Activated naive CD8-positive, alpha-beta T cell treated with anti-CD3 and anti-CD28 coated beads, Interleukin-2, amount 50 U/mL, for 16 hours (primary cell): ENCODE measurements at regions not wholly inside any gene's neighbourhood (a gene's known extent, or its start where the extent isn't known, plus 50 kb on each side); places are given as distances from the start of the nearest gene placed in this dataset.

ENCODE experiments used
- DNase-seq: peaks from one replicate; pipeline ENCODE4 v3.0.0-alpha.2; 2020; ENCODE audit warnings: low read depth, low spot score

DNA sequence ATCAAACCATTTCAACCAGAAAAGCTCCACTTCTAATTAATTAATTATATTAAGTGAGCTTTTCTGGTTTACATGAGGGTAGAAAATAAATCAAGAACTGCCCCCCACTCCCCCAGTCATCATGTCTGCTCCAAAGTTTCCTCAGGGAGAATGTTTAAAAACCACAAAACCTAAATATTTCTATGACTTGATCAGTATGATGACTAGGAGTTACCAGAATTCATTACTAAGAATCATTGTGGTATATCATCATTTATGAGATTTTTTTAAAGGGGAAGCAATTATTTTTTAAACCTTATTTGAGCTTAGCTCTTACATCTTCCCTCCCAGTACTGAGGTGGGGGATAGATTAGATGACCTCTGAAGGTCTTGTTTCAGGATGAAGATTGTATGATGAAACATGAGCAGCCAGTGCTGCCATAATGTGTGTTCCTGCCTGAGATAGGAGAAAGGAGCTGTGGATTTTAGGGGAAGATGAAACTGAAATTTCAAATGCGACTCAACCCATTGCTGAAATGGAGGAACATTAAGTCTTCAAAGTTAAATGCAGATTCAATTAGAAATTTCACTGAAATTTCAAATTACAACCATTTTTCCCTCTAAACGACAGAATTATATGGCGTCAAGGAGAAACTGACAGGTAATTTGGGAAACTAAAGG lies 401.3 kb upstream of the CADM1 start:
- no peak for DNase-seq

DNA sequence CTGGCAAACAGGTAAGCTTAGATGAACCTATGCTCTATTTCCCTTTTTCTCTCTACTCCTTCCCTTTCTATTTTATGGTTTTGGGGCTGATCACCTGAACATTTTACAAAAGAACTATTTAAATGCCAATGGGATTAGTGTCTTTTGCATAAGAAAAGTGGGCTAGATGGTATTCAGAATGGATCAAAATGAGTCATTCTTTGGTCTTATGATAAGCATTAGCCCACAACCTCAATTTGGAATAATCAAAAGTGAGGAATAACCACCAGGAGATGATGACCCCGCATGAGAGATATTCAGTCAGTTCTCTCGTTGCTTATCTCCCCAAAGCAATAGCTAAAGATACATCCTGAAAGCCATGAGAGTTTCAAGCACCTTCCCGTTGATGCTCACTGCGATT lies 399.0 kb upstream of the CADM1 start:
- DNase-seq = no peak

DNA sequence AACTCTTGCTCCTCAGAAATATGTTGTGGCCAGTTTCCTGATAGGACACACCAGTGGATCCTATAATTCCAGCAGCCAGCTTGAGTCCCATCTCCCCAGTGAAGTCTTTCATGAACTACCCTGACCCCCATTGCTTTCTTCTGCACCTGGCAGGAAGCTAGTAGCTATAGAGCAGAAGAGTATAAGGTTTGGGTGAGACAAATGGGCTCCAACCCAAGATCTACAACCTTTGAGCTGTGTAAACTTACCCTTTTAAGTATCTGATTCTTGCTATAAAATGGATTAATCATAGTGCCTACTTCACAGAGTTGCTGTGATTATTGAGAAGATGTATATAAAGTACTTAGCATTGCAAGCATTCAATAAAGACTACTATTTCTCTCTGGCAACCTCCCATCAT lies 396.9 kb upstream of the CADM1 start:
- no peak for DNase-seq

DNA sequence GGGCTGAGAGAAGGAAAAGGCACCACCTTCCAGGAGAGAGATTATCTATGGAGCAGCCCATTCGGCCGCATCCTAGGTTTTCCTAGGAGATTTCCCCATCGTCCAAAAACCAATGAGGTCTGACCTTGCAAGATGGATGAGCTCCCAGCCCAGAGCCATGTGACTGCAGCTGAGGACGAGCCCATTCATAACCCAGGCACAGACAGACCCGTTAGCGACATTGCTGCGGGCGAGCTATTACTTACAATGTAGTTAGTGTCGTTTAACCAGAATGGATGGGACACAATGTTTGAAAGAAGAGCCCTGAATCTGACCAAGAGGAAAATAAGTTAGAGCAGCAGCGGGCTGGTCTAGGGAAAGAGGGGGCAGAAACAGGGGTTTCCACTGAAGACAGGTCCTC lies 395.9 kb upstream of the CADM1 start:
- DNase-seq = no peak

GRCh38 chr11:115897707-115898106 lies 393.5 kb upstream of the CADM1 start:
- no peak for DNase-seq

DNA sequence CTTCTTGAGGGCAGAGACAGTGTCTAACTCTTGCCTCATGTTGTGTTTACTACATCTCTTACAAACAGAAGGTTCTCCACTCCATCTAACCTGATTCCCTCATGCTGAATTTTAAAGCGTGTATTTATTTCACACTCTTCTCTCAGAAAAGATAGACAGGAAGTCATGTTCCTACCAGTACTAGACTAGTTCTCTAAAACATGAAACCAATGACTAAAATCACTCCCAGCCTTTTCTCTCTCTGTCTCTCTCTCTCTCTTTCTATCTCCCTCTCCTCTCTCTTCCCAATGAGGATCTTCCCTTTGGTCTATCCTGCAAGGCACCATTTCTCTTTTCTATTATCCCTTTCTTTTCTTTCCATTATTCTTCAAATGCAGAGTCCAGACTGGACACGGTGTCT lies 391.9 kb upstream of the CADM1 start:
- no peak for DNase-seq

DNA sequence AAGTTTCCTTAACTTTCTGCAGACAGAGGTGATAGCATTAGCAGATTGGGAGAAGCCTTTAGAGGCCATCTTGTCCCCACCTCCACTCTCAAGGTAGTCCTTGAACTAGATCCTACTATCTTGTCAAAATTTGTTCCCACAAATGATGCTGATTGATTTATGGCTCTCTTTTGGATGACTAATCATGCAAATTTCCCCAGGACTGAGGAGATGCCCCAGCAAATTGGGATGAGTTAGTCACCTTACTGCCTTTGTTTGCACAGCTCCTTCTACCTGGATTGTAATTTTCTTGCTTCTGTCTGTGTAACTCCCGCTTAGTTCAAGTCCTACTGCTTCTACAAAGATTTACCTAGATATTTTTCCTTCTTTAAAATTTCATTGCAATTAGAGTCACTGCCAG lies 391.4 kb upstream of the CADM1 start:
- DNase-seq = no peak

DNA sequence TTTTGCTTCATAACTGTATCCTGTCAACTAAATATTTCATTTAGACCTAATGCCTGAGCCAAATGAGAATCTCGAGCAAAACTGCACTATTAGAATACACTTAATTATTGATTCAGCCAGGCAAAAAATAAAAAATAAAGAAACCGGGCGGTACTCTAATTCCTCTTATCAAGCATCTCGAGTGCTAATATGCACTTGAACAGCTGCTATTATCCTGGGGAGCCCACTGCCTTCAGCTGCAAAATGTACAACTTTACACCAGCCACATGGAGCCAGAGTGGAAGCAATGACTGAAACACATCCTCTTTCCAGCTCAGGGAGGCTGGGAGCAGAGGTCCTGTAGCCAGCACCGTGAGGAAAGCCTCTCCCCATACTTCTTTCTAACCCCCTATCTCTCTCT lies 390.0 kb upstream of the CADM1 start:
- DNase-seq = no peak

GRCh38 chr11:115893461-115894099 lies 389.4 kb upstream of the CADM1 start:
- DNase-seq = no peak

GRCh38 chr11:115892016-115892415 lies 387.8 kb upstream of the CADM1 start:
- DNase-seq = no peak

GRCh38 chr11:115891581-115891980 lies 387.4 kb upstream of the CADM1 start:
- DNase-seq = no peak

- no peak for DNase-seq
Observed at GRCh38 chr11:115890500-115890899, 386.3 kb upstream of the CADM1 start.

GRCh38 chr11:115889712-115890111 lies 385.5 kb upstream of the CADM1 start:
- DNase-seq = no peak

DNA sequence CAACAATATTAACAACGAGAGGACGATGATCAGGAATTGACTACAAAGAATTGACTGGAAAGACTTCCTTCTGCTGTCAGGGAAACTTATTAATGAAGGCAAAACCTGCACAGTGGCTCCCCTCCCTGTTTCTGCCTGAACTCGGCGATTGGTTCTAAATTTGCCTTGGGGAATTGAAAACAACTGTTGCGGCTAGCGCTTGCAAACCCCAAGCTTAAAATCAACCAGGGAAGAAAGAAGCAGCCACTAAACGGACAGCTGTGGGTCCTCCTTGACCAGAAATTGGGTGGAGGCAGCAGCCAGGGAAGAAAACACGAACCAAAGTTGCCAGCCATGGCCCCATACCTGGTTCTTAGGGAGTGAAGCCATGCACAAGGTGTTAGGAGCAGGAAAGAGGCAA lies 383.5 kb upstream of the CADM1 start:
- DNase-seq = no peak

- no peak for DNase-seq
Observed at GRCh38 chr11:115887316-115887715, 383.1 kb upstream of the CADM1 start.

DNA sequence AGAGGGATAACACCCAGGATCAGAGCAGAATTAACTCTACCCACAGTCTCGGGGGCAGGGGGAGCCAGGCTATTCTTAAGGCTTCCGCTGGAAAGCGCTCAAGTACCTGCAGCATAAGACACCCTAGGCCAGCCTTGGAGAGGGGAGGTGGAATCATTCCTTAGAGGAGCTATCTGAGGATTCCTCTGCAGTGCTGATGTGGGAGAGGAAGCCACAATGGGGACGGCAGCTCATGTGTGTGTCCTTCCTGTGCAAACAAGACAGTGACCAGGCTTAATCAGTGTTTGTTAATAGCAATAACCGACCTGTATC lies 382.2 kb upstream of the CADM1 start:
- no peak for DNase-seq

- DNase-seq = no peak
Observed at GRCh38 chr11:115885535-115886421, 381.6 kb upstream of the CADM1 start.

DNA sequence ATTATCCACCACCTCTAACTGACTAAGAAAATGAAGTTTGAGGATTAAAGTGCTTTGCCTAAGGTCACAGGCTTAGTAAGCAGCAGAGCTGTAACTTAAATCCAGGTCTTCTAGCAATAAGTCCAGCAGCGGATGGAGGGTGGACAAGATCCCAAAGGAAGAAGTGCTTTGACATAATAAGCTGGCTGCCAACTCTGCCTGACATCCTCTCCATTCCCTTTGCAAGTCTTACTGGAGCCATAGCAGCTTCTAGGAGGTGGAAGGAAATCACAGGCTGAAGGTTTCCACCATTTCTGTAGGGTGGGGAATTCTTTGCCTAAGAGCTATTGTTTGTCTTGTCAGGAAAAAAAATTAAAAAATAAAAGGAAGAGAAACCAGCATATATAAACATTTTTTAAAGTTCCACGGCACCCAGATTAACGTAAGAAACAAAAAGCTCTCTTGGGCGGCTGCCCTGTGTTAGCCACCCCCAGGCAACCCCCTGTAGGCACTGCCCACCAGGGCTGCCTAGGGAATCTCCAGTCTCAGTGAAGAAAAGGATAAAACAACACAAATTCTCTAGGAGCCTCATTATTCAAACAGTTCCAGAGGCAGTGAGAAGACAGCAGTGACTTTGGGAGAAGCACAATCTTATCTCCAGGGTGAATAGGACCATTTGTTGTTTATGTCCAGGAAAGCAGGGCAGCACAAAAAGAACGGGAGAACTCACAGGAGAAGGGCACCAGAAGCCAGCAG lies 380.8 kb upstream of the CADM1 start:
- DNase-seq = no peak

GRCh38 chr11:115874843-115875242 lies 370.6 kb upstream of the CADM1 start:
- no peak for DNase-seq

DNA sequence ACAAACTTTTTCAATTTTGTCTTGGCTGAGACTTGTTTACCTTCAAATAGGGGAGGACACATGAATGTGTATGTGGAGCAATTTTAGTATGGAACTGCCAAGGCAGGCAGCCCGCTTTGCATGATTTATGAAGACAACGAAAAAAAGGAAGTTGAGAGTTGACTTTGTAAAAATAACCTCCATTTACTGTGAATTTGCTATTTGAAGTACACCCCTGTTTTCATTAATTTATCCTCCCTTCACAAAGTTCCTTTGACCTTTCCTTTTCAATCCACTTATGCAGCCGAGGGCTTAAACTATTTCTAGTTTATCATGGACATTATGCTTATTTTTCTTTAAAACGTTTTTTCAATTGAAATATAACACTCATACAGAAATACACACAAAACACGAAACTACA lies 369.6 kb upstream of the CADM1 start:
- DNase-seq = no peak

- DNase-seq = no peak
Observed at GRCh38 chr11:115872416-115872815, 368.2 kb upstream of the CADM1 start.

DNA sequence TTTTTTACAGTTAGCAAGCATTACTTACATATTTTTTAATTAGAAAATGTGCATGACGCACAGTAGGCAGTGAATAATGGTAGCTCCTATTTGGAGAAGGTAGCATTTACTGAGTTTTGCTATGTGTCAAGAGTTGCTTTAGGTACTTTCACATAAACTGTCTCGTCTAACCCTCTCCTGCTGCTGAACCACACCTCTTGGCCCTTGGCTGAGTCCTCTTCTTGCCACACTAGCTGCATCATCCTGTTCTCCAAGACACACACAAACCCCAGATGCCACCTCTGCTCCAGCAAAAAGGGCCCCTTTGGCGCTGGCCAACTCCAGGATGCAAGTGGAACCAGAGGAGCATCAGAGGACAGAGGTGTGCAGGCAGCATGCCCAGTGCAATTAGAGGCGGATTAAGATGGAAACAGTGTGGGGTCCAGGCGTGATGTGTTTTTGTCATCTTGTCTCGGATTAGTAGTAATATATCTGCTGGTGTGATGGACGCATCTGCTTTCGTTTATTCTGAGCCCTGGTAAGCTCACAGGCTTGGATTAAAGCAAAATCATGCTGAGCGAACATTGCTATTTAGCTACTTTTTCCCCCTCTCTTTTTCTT lies 367.0 kb upstream of the CADM1 start:
- no peak for DNase-seq
